C4-2B (cell line): ENCODE measurements at regions not wholly inside any gene's neighbourhood (a gene's known extent, or its start where the extent isn't known, plus 50 kb on each side); places are given as distances from the start of the nearest gene placed in this dataset.
"Not testable (repeated sequence)": the region's sequence is repeated elsewhere in the genome, so short reads cannot be mapped to it uniquely, and the experiment has no call there.

ENCODE experiments used
- H3K27ac ChIP-seq: fragments of 450-650 bp; 2 replicates; pipeline ENCODE4 v1.5.1; 2017
- ZFX ChIP-seq: fragments of 450-650 bp; IDR thresholded peaks from 2 replicates; pipeline ENCODE4 v1.6.1; 2017
- TF ChIP-seq, protein P1 (sequence below): fragments of 450-650 bp; conservative IDR thresholded peaks from 2 replicates; pipeline ENCODE4 v1.5.1; 2017; ENCODE audit warnings: mild to moderate bottlenecking

DNA sequence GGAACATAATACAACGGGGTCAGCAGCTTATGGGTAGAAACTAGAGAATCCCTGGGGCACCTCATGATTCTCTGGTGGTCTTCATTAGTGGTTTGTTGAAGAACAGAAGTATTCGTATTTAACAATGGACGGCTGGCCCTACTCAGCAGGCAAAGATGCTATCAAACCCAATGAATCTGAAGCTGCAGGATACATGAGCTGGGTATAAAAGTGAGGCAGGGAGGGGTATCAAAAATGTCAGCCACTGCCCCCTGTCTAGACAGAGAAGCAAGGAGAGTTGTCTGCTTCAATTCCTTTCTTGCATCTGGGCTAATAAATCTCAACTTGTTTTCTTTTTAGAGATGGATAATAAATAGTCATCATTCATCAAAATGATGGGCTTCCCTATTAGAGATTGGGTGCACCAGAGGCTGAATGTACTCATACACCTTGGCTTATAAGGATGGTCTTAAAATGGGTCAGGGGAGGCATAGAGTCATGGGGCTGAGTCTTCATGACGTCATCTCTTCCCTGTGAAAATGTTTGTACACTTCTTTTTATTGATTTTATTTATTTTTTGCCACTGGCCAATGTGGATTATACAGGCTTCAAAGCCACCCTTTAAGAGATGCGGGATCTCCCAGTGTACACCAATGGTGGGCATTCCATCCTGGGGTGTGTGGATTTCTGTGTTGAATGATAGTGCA is 259.5 kb downstream of the SHOX start:
- H3K27ac ChIP-seq = no peak overlapping the region
- no peak for TF ChIP-seq ZFX
- TF ChIP-seq, protein P1, sequence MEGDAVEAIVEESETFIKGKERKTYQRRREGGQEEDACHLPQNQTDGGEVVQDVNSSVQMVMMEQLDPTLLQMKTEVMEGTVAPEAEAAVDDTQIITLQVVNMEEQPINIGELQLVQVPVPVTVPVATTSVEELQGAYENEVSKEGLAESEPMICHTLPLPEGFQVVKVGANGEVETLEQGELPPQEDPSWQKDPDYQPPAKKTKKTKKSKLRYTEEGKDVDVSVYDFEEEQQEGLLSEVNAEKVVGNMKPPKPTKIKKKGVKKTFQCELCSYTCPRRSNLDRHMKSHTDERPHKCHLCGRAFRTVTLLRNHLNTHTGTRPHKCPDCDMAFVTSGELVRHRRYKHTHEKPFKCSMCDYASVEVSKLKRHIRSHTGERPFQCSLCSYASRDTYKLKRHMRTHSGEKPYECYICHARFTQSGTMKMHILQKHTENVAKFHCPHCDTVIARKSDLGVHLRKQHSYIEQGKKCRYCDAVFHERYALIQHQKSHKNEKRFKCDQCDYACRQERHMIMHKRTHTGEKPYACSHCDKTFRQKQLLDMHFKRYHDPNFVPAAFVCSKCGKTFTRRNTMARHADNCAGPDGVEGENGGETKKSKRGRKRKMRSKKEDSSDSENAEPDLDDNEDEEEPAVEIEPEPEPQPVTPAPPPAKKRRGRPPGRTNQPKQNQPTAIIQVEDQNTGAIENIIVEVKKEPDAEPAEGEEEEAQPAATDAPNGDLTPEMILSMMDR = no peak

DNA sequence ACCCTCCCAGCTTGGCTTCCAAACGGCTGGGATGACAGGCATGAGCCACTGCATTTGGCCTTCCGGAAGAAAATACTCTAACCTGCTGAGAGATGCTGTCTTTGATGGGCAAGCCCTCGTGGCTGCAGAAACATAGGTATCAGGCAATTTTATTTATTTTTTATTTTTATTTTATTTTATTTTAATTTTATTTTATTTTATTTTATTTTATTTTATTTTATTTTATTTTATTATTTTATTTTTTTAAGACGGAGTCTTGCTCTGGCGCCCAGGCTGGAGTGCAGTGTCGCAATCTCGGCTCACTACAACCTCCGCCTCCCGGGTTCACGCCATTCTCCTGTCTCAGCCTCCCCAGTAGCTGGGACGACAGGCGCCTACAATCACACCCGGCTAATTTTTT is 257.1 kb downstream of the SHOX start:
- not testable (repeated sequence) for H3K27ac ChIP-seq

DNA sequence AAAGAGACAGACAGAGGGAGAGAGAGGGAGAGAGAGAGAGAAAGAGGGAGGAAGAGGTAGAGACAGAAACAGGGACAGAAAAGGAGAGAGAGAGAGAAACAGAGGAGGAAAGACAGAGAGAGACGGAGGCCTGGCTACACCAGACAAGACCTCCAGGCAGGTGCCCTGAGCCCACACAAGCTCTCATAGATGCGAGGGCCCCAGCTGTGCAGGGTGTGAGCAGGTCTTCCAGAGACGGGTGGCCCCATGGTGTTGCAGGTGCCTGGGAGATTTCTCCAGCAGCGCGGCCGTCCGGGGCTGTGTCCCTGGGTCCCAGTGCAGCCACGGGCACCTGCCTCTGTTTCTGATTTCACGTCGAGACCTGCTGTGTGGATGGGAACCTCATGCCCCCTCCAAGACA is 253.0 kb downstream of the SHOX start:
- TF ChIP-seq, protein P1 = no peak
- TF ChIP-seq ZFX = no peak
- H3K27ac ChIP-seq = no peak overlapping the region

DNA sequence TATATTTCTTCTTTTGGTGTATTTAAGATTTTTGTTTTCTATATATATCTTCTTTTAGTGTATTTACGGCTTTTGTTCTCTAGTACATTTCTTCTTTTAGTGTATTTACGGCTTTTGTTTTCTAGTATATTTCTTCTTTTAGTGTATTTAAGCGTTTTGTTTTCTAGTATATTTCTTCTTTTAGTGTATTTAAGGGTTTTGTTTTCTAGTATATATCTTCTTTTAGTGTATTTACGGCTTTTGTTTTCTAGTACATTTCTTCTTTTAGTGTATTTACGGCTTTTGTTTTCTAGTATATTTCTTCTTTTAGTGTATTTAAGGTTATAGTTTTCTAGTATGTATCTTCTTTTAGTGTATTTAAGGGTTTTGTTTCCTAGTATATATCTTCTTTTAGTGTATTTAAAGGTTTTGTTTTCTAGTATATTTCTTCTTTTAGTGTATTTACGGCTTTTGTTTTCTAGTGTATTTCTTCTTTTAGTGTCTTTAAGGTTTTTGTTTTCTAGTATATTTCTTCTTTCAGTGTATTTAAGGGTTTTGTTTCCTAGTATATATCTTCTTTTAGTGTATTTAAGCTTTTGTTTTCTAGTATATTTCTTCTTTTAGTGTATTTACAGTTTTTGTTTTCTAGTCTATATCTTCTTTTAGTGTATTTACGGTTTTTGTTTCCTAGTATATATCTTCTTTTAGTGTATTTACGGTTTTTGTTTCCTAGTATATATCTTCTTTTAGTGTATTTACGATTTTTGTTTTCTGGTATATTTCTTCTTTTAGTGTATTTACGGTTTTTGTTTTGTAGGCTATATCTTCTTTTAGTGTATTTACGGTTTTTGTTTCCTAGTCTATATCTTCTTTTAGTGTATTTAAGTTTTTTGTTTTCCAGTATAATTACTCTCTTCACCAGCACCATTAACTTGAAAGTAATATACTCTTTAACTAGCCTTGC is 249.4 kb downstream of the SHOX start:
- not testable (repeated sequence) for H3K27ac ChIP-seq

DNA sequence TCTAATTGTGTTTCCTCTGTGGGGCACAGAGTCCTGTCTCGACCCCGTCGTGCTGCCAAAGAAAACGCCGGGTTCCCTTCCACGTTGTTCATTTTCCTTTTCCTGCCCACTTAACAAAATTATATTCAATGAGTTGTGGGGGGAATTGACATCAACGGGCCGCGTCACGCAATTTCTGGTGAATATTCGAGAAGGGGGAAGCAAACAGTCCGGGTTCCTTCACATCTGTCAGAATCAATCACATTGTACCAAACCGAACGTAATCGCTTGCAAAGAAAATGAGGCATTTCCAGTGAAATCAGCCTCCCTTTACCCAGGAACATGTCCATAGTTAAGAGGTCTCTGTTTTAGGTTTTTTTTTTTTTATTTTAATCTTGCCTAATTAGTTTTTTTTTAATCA is 243.5 kb downstream of the SHOX start:
- TF ChIP-seq, protein P1 = no peak
- TF ChIP-seq ZFX = no peak
- H3K27ac ChIP-seq = no peak overlapping the region

DNA sequence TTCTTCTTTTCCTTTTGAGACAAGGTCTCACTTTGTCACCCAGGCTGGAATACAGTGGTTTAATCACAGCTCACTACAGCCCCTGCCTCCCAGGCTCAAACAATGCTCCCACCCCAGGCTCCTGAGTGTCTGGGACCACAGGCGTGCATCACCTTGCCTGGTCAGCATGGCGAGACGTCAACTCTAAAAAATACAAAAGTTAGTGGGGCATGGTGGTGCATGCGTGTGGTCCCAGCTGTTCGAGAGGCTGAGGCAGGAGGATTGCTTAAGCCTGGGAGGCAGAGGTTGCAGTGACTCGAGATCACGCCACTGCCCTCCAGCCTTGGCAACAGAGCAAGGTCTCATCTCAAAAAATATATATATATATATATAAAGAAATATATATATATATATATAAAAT is 242.4 kb downstream of the SHOX start:
- no peak for TF ChIP-seq ZFX
- TF ChIP-seq, protein P1 = no peak
- H3K27ac ChIP-seq = no peak overlapping the region

DNA sequence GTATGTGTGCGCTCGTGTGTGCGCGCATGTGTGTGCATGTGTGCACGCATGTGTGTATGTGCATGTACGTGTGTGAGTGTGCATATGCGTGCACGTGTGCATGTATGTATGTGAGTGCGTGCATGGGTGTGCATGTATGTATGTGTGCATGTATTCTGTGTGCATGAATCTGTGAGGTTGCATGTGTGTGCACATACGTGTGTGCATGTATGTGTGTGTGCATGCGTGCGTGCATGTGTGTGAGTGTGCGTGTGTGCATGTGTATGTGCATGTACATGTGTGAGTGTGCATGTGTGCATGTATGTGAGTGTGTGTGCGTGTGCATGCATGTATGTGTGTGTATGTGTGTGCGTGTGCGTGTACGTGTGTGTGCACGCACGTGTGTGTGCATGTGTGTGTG is 241.5 kb downstream of the SHOX start:
- no peak for TF ChIP-seq ZFX
- TF ChIP-seq, protein P1 = no peak
- H3K27ac ChIP-seq = no peak overlapping the region

DNA sequence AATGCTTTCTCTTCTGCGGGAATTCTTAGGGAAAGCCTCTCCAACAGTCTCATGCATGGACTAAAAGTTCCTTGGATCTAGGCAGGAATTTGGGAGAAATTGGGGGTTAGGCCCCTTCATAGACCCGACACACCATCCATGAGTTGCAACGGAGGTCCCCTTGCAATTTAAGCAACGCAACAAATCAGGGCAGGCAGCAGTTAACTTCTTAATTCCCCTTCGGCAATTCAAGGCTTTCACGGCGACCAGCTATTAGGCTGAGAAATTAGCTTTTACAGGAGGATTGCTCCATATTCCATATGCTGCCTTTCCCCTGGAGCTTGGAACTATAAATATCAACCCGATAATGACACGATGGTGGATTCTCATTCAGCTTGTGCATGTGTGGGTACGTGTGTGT is 241.0 kb downstream of the SHOX start:
- TF ChIP-seq, protein P1 = no peak
- no peak for TF ChIP-seq ZFX
- H3K27ac ChIP-seq = no peak overlapping the region
